ENCODE measurements at regions not wholly inside any gene's neighbourhood (a gene's known extent, or its start where the extent isn't known, plus 50 kb on each side); places are given as distances from the start of the nearest gene placed in this dataset.

GRCh38 chr6:8268156-8268555 lies 165.8 kb upstream of the EEF1E1 start:
- TF ChIP-seq CTCF (IDR thresholded peaks at IDR 0.05) (no peak), POLR2A (IDR thresholded peaks at IDR 0.05) (no peak)

All from body of pancreas (tissue), 4 donors.